Epithelial cell of esophagus (primary cell): ENCODE measurements at regions not wholly inside any gene's neighbourhood (a gene's known extent, or its start where the extent isn't known, plus 50 kb on each side); places are given as distances from the start of the nearest gene placed in this dataset.
"Not testable (repeated sequence)": the region's sequence is repeated elsewhere in the genome, so short reads cannot be mapped to it uniquely, and the experiment has no call there.

Experiments used
- DNase-seq: peaks from one replicate; pipeline ENCODE4 v3.0.0; 2010; ENCODE audit warnings: low read depth
- H3K4me3 ChIP-seq: 2 replicates; pipeline ENCODE4 v1.5.1; 2011; ENCODE audit warnings: mild to moderate bottlenecking, low read length, control low read depth
- TF ChIP-seq, protein P1 (sequence below): IDR thresholded peaks from 2 replicates; pipeline ENCODE4 v1.5.1; 2011; ENCODE audit warnings: low read depth, mild to moderate bottlenecking, low read length, control low read depth, inconsistent platforms; ENCODE audit not compliant: insufficient read depth; ENCODE audit errors: missing control alignments

DNA sequence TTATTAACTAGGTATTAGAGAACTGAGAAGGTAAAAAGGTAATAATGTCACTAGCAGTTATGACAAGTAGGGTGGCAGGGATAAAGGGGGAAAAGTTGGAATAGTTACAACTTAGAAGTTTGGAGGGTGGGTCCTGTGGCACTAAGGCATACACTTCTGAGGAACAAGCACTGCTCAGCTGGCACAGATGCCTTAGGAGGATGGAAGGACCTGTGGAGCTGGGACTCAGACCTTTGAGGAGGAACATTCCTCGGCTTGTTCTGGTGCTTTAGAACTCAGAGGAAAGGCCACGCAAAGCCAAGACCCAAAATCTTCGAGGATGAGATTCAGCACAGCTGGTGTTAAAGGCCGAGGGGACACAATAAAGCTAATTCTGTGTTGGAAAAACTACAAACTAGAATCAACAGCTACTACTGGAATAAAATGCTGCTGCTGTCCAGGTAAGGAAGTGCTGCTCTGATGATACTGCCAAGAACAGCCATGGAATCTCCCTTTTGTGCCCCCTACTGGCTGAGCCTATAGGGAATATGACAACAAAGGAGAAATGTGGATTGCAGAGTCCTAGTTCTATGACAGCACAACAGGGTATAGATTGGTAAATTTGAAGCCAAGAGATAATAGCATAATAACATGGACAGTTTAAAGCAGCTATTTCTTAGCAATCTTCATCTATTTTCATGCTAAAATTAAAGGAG, 126.7 kb downstream of the SLC25A46 start:
- DNase-seq = peak; percentile 76
- H3K4me3 ChIP-seq = no peak overlapping the region
- TF ChIP-seq, protein P1, sequence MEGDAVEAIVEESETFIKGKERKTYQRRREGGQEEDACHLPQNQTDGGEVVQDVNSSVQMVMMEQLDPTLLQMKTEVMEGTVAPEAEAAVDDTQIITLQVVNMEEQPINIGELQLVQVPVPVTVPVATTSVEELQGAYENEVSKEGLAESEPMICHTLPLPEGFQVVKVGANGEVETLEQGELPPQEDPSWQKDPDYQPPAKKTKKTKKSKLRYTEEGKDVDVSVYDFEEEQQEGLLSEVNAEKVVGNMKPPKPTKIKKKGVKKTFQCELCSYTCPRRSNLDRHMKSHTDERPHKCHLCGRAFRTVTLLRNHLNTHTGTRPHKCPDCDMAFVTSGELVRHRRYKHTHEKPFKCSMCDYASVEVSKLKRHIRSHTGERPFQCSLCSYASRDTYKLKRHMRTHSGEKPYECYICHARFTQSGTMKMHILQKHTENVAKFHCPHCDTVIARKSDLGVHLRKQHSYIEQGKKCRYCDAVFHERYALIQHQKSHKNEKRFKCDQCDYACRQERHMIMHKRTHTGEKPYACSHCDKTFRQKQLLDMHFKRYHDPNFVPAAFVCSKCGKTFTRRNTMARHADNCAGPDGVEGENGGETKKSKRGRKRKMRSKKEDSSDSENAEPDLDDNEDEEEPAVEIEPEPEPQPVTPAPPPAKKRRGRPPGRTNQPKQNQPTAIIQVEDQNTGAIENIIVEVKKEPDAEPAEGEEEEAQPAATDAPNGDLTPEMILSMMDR = peak; percentile 92

GRCh38 chr5:110869927-110870326, 131.1 kb downstream of the SLC25A46 start:
- no peak overlapping the region for H3K4me3 ChIP-seq
- no peak for DNase-seq
- TF ChIP-seq, protein P1 = no peak

DNA sequence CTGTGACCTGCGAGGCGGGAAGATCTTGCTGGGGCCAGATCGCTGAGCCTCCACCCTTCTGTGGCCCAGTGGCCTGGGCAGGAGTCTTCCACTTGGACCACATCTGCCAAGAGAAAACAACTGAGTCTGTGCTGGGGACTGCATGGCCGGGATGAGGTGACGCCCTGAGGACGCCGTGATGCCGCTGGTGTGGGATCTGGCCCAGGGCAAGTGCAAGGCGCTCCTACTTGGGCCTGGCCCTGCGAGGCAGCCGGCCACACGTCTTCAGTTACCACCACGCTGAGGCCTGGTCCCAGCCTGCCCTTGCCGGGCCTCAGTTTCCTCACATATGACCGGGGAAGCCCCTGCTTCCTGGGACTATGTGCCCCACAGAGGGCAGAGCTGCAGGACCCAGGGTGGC, 133.4 kb downstream of the SLC25A46 start:
- H3K4me3 ChIP-seq = no peak overlapping the region
- TF ChIP-seq, protein P1 = no peak
- no peak for DNase-seq

GRCh38 chr5:110872963-110873362, 134.2 kb downstream of the SLC25A46 start:
- no peak for DNase-seq
- TF ChIP-seq, protein P1 = no peak
- no peak overlapping the region for H3K4me3 ChIP-seq

DNA sequence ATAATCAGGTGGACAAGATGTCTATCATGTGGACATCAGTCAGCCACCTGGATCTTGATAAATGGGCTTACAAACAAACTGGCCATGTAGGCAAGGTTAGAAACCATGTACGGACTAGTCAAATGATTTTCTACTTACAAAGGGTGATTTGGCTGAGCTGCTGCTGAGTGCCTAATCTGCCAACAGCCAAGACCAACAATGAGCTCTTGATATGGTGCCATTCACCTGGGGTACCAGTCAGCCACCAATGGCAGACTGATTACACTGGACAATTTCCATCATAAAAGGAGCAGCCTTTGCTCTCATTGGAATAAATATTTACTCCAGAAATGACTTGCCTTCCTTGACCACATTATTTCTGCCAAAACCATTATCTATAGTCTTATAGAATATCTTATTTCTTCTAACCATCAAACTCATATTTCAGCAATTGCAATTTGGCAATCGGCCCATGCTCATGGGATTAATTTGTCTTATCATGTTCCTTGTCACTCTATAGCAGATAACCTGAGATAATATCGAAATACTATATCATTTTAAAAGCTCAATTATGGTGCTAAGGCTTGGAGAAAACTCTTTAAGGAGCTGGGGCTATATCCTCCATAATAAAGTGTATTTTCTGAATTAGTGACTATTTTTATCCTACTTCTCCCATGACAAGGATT, 135.1 kb downstream of the SLC25A46 start:
- DNase-seq = no peak
- TF ChIP-seq, protein P1 = no peak
- H3K4me3 ChIP-seq = no peak overlapping the region

DNA sequence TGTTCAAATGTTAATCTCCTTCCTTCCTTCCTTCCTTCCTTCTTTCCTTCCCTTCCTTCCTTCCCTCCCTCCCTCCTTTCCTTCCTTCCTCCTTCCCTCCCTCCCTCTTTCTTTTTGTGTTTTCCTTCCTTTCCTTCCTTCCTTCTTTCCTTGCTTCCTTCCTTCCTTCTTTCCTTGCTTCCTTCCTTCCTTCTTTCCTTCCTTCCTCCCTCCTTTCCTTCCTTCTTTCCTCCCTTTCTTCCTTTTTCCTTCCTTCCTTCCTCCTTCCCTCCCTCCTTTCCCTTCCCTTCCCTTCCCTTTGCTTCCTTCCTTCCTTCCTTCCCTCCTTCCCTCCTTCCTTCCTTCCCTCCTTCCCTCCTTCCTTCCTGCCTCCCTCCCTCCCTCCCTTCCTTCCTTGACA, 136.3 kb downstream of the SLC25A46 start:
- not testable (repeated sequence) for DNase-seq, H3K4me3 ChIP-seq

- no peak for DNase-seq
- TF ChIP-seq, protein P1 = no peak
- no peak overlapping the region for H3K4me3 ChIP-seq
These were observed 139.3 kb downstream of the SLC25A46 start for GRCh38 chr5:110878115-110878514.
